ENCODE measurements at regions not wholly inside any gene's neighbourhood (a gene's known extent, or its start where the extent isn't known, plus 50 kb on each side); places are given as distances from the start of the nearest gene placed in this dataset.

GRCh38 chr2:41920181-41920580 lies 127.6 kb upstream of the PKDCC start:
- H3K4me1 Mint-ChIP-seq = no peaks in the 10 kb centered on the region
- no peaks in the 10 kb centered on the region for H3K79me2 ChIP-seq (ENCODE audit: insufficient read depth, low read length)
- H3K4me1 ChIP-seq (ENCODE audit: control insufficient read depth in 1 of 2, insufficient read depth in 2 of 2, low read length in 2 of 2) = no peaks in the 10 kb centered on the region

GRCh38 chr2:41920812-41921211 lies 127.0 kb upstream of the PKDCC start:
- no peak overlapping the region for H3K4me2 ChIP-seq (replicated peaks; ENCODE audit: extremely low read depth, low read length, poor library complexity, severe bottlenecking)
- intact Hi-C loops (cut with micrococcal nuclease) = no loop called here
- no peak overlapping the region for H3K27ac Mint-ChIP-seq
- H3K4me1 Mint-ChIP-seq = no peaks in the 10 kb centered on the region
- no peaks in the 10 kb centered on the region for H4K20me1 ChIP-seq (ENCODE audit: insufficient read depth, low read length)
- H3K9me3 ChIP-seq (replicated peaks in 1 of 2; ENCODE audit: control insufficient read depth in 1 of 2, insufficient read depth in 1 of 2, low read length in 2 of 2) = peaks cover 10 to 12% of the 10 kb centered on the region in 2 donors
- H3K4me3 ChIP-seq (replicated peaks in 1 of 3; ENCODE audit: low read depth in 2 of 3, low read length in 3 of 3) = no peak overlapping the region
- H2AFZ ChIP-seq (ENCODE audit: insufficient read depth, low read depth, low read length, poor library complexity, severe bottlenecking) = no peak overlapping the region
- DNase-seq = no peak
- H3K27me3 ChIP-seq (ENCODE audit: control insufficient read depth in 2 of 2, insufficient read depth in 2 of 2, low read length in 2 of 2) = no peaks in the 10 kb centered on the region
- no peak for TF ChIP-seq CTCF (IDR thresholded peaks at IDR 0.05)
- H3K27ac ChIP-seq (ENCODE audit: low read depth in 1 of 2, low read length in 2 of 2) = no peak overlapping the region
- H3K27me3 Mint-ChIP-seq (ENCODE audit: low read depth in 3 of 3) = peaks cover 0 to 5% (median 4%) of the 10 kb centered on the region in 3 donors
- H3K9ac ChIP-seq (ENCODE audit: insufficient read depth, low read length, poor library complexity, severe bottlenecking) = no peak overlapping the region
- no peaks in the 10 kb centered on the region for H3K36me3 Mint-ChIP-seq
- WGBS (ENCODE audit: insufficient coverage) = no CpG with 5 or more reads among the region's 2 CpGs
- no peaks in the 10 kb centered on the region for H3K4me1 ChIP-seq (ENCODE audit: control insufficient read depth in 1 of 2, insufficient read depth in 2 of 2, low read length in 2 of 2)
- H3K4me3 Mint-ChIP-seq = no peak overlapping the region
- no peaks in the 10 kb centered on the region for H3K79me2 ChIP-seq (ENCODE audit: insufficient read depth, low read length)
- H3K9me3 Mint-ChIP-seq = peaks cover 8 to 16% (median 10%) of the 10 kb centered on the region in 7 donors
- H3K36me3 ChIP-seq (replicated peaks in 1 of 2; ENCODE audit: control insufficient read depth in 1 of 2, insufficient read depth in 2 of 2, low read length in 2 of 2) = no peaks in the 10 kb centered on the region

More at GRCh38 chr2:41920181-41920580, 127.6 kb upstream of the PKDCC start:
- Mint-ChIP-seq H3K9me3 (peaks cover 2 to 10% (median 4%) of the 10 kb centered on the region in 7 donors), H3K27ac (no peak overlapping the region), H3K36me3 (no peaks in the 10 kb centered on the region), H3K27me3 (ENCODE audit: low read depth in 3 of 3) (peaks cover 0 to 5% (median 4%) of the 10 kb centered on the region in 3 donors), H3K4me3 (no peak overlapping the region)
- 100% methylated on average over 2 of the region's 3 CpGs for WGBS (ENCODE audit: insufficient coverage)
- TF ChIP-seq CTCF (IDR thresholded peaks at IDR 0.05) = no peak
- Histone ChIP-seq H3K27me3 (ENCODE audit: control insufficient read depth in 2 of 2, insufficient read depth in 2 of 2, low read length in 2 of 2) (no peaks in the 10 kb centered on the region), H4K20me1 (ENCODE audit: insufficient read depth, low read length) (no peaks in the 10 kb centered on the region), H3K27ac (ENCODE audit: low read depth in 1 of 2, low read length in 2 of 2) (no peak overlapping the region), H2AFZ (ENCODE audit: insufficient read depth, low read depth, low read length, poor library complexity, severe bottlenecking) (no peak overlapping the region), H3K4me2 (replicated peaks; ENCODE audit: extremely low read depth, low read length, poor library complexity, severe bottlenecking) (no peak overlapping the region), H3K9me3 (replicated peaks in 1 of 2; ENCODE audit: control insufficient read depth in 1 of 2, insufficient read depth in 1 of 2, low read length in 2 of 2) (peaks cover 5% of the 10 kb centered on the region in 2 donors), H3K36me3 (replicated peaks in 1 of 2; ENCODE audit: control insufficient read depth in 1 of 2, insufficient read depth in 2 of 2, low read length in 2 of 2) (no peaks in the 10 kb centered on the region), H3K4me3 (replicated peaks in 1 of 3; ENCODE audit: low read depth in 2 of 3, low read length in 3 of 3) (no peak overlapping the region), H3K9ac (ENCODE audit: insufficient read depth, low read length, poor library complexity, severe bottlenecking) (no peak overlapping the region)
- no peak for DNase-seq
- intact Hi-C loops (cut with micrococcal nuclease) = no loop called here
